ENCODE measurements at regions not wholly inside any gene's neighbourhood (a gene's known extent, or its start where the extent isn't known, plus 50 kb on each side); places are given as distances from the start of the nearest gene placed in this dataset.
A peak's percentile ranks its signal among the peaks of the same experiment; 100 is the strongest.

DNA sequence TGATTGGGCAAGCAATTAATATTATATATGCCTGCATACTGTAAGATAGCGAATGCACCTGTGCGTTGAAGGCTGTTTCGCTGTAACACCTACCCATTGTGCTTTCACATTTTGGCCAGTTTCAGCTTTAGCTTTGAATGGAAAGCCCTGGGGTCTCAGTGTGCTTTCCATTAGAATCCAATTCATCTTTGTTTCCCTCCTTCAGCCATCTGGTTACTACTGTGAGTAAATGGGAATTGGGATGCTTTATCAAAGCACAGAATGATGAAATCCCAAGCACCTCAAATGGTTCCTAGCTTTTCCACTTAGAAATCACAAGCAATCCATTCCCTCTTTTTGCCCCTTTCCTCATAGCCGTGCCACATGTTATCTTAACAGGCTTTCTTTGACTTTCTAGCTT lies 127.1 kb downstream of the HDGFL1 start:
- no peak for TF ChIP-seq NFYB (CRISPR knock-in tag; conservative IDR thresholded peaks at IDR 0.05; ENCODE audit: low read depth)
- TF ChIP-seq, protein P1, sequence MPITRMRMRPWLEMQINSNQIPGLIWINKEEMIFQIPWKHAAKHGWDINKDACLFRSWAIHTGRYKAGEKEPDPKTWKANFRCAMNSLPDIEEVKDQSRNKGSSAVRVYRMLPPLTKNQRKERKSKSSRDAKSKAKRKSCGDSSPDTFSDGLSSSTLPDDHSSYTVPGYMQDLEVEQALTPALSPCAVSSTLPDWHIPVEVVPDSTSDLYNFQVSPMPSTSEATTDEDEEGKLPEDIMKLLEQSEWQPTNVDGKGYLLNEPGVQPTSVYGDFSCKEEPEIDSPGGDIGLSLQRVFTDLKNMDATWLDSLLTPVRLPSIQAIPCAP (CRISPR knock-in tag; IDR thresholded peaks at IDR 0.05): no peak
- TF ChIP-seq, protein P2, sequence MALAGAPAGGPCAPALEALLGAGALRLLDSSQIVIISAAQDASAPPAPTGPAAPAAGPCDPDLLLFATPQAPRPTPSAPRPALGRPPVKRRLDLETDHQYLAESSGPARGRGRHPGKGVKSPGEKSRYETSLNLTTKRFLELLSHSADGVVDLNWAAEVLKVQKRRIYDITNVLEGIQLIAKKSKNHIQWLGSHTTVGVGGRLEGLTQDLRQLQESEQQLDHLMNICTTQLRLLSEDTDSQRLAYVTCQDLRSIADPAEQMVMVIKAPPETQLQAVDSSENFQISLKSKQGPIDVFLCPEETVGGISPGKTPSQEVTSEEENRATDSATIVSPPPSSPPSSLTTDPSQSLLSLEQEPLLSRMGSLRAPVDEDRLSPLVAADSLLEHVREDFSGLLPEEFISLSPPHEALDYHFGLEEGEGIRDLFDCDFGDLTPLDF (CRISPR knock-in tag; IDR thresholded peaks at IDR 0.05): no peak
- peak overlapping the region; percentile 15; the same call in 1 of the 2 replicates for H3K27ac Mint-ChIP-seq
- no peaks in the 10 kb centered on the region for H3K36me3 Mint-ChIP-seq
- ChIA-PET POLR2A (interaction anchor here (0.6 kb wide), 1 partner anchor 806 kb away, joined by 5 read pairs; no protein-coding TSS in a partner anchor), CTCF (no interaction called here)
- DNase-seq (ENCODE audit: low spot score) (no peak), ATAC-seq (no peak)
- no peak overlapping the region for H3K4me3 Mint-ChIP-seq
- no peaks in the 10 kb centered on the region for H3K9me3 Mint-ChIP-seq
- no peaks in the 10 kb centered on the region for H3K27me3 Mint-ChIP-seq (ENCODE audit: low read depth)
- peaks cover 6% of the 10 kb centered on the region for H3K4me1 Mint-ChIP-seq

- DNase-seq (ENCODE audit: low spot score): no peak
- TF ChIP-seq STAT6 (CRISPR knock-in tag; conservative IDR thresholded peaks at IDR 0.05; ENCODE audit: low read depth) (no peak), OVOL2 (CRISPR knock-in tag; IDR thresholded peaks at IDR 0.05; ENCODE audit: borderline replicate concordance) (no peak), CDX4 (CRISPR knock-in tag; IDR thresholded peaks at IDR 0.05; ENCODE audit: borderline replicate concordance) (no peak), E2F5 (CRISPR knock-in tag; IDR thresholded peaks at IDR 0.05) (no peak), EMX1 (CRISPR knock-in tag; IDR thresholded peaks at IDR 0.05) (no peak), JAZF1 (CRISPR knock-in tag; IDR thresholded peaks at IDR 0.05) (no peak), FOXP1 (CRISPR knock-in tag; IDR thresholded peaks at IDR 0.05; ENCODE audit: borderline replicate concordance) (no peak)
- TF ChIP-seq, protein P3, sequence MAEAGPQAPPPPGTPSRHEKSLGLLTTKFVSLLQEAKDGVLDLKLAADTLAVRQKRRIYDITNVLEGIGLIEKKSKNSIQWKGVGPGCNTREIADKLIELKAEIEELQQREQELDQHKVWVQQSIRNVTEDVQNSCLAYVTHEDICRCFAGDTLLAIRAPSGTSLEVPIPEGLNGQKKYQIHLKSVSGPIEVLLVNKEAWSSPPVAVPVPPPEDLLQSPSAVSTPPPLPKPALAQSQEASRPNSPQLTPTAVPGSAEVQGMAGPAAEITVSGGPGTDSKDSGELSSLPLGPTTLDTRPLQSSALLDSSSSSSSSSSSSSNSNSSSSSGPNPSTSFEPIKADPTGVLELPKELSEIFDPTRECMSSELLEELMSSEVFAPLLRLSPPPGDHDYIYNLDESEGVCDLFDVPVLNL (CRISPR knock-in tag; IDR thresholded peaks at IDR 0.05; ENCODE audit: borderline replicate concordance, low read depth): no peak
- H3K27ac Mint-ChIP-seq: no peak overlapping the region
- H3K4me3 Mint-ChIP-seq: no peak overlapping the region
- no peaks in the 10 kb centered on the region for H3K27me3 Mint-ChIP-seq (ENCODE audit: low read depth)
- ChIA-PET CTCF (no interaction called here), POLR2A (no interaction called here)
- H3K9me3 Mint-ChIP-seq: no peaks in the 10 kb centered on the region
- ATAC-seq: no peak
- H3K36me3 Mint-ChIP-seq: no peaks in the 10 kb centered on the region
- H3K4me1 Mint-ChIP-seq: peaks cover 6% of the 10 kb centered on the region
Measured at GRCh38 chr6:22697306-22697705, 127.9 kb downstream of the HDGFL1 start.

- TF ChIP-seq ZNF138 (CRISPR knock-in tag; conservative IDR thresholded peaks at IDR 0.05): no peak
- TF ChIP-seq HMGA2 (CRISPR knock-in tag; IDR thresholded peaks at IDR 0.05): no peak
- TF ChIP-seq JUN (CRISPR knock-in tag; IDR thresholded peaks at IDR 0.05): no peak
- DNase-seq (ENCODE audit: low spot score) (no peak), ATAC-seq (no peak)
- Mint-ChIP-seq H3K27ac (peak overlapping the region; percentile 34; the same call in 1 of the 2 replicates), H3K27me3 (ENCODE audit: low read depth) (no peaks in the 10 kb centered on the region), H3K4me1 (peaks cover 6% of the 10 kb centered on the region), H3K4me3 (no peak overlapping the region), H3K36me3 (no peaks in the 10 kb centered on the region), H3K9me3 (no peaks in the 10 kb centered on the region)
- CTCF ChIA-PET: no interaction called here
- POLR2A ChIA-PET: no interaction called here
Measured at GRCh38 chr6:22699151-22699550, 129.8 kb downstream of the HDGFL1 start.
